Gastroesophageal sphincter (tissue), 4 donors: ENCODE measurements at regions not wholly inside any gene's neighbourhood (a gene's known extent, or its start where the extent isn't known, plus 50 kb on each side); places are given as distances from the start of the nearest gene placed in this dataset.
A peak's percentile ranks its signal among the peaks of the same experiment; 100 is the strongest.

Source experiments
- ATAC-seq: fragments of 150-250 bp; one replicate; pipeline ENCODE4 v1.9.1; 2016; ENCODE audit warnings: mild to moderate bottlenecking, moderate library complexity
- H3K27ac ChIP-seq, 4 donors: fragments of 200-600 bp; sonication (generic) in 3 of 4; 1 replicate in 3 of 4; 2 replicates in 1 of 4; pipeline ENCODE4 v1.5.1; 2016 to 2019
- H3K27me3 ChIP-seq: fragments of 200-600 bp; sonication (generic); one replicate; pipeline ENCODE4 v1.5.1; 2019
- H3K36me3 ChIP-seq, 2 donors: fragments of 200-600 bp; sonication (generic); one replicate each; pipeline ENCODE4 v1.5.1; 2019; ENCODE audit warnings: control low read depth in 1 of 2
- H3K4me1 ChIP-seq, 3 donors: fragments of 200-600 bp; sonication (generic); 1 replicate in 2 of 3; 2 replicates in 1 of 3; pipeline ENCODE4 v1.5.1; 2016 to 2019; ENCODE audit warnings: control low read depth in 2 of 3
- H3K4me3 ChIP-seq, 2 donors: fragments of 200-600 bp; sonication (generic); one replicate each; pipeline ENCODE4 v1.5.1; 2019; ENCODE audit warnings: mild to moderate bottlenecking in 1 of 2, moderate library complexity in 1 of 2
- H3K9me3 ChIP-seq, 3 donors: fragments of 200-600 bp; sonication (generic); one replicate each; pipeline ENCODE4 v1.5.1; 2017 to 2019; ENCODE audit warnings: control low read depth in 2 of 3
- EP300 ChIP-seq: sonication (generic); formaldehyde crosslinking; IDR thresholded peaks from one replicate; pipeline ENCODE4 v1.6.1; 2017; ENCODE audit warnings: antibody characterized with exemption, mild to moderate bottlenecking
- POLR2A ChIP-seq, 2 donors: fragments of 450-650 bp; IDR thresholded peaks; one replicate each; pipeline ENCODE4 v1.6.1; 2017; ENCODE audit warnings: antibody characterized with exemption in 2 of 2, mild to moderate bottlenecking in 2 of 2, moderate library complexity in 1 of 2
- POLR2AphosphoS5 ChIP-seq: sonication (generic); formaldehyde crosslinking; IDR thresholded peaks from one replicate; pipeline ENCODE4 v1.6.1; 2017; ENCODE audit warnings: antibody characterized with exemption
- WGBS, 2 donors: methylation state at CpG; one replicate each; pipeline ENCODE4 v1.1.5; 2018; ENCODE audit warnings: low coverage in 1 of 2; 5-methylcytosine and 5-hydroxymethylcytosine counted together
- TF ChIP-seq, protein P1 (sequence below), 4 experiments: fragments of 200-600 bp in 2 of 4; fragments of 450-650 bp in 2 of 4; sonication (generic) in 1 of 4; IDR thresholded peaks; one replicate each; pipeline ENCODE4 v1.5.1; 2017 to 2019; ENCODE audit warnings: antibody characterized with exemption in 4 of 4, mild to moderate bottlenecking in 2 of 4, moderate library complexity in 2 of 4

DNA sequence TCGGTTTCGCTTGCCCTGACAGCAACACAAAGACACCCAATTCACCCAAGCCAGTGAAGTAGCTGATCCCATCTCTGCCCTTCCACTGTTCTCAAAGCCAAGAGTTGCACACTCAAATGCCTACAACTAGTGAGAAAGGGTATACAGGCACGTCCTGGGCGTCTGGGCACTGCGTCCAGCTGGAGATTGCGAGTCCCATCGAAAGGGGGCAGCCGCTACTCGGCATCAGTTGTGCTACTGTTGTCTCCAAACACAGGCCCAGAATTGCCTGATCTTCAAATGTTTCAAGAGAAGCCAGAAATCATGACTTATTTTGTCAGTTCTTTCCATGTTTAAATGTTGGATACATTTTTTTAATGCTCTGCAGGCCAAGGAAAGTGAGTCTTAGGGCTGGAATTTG is 487.8 kb downstream of the BCOR start:
- TF ChIP-seq, protein P1, sequence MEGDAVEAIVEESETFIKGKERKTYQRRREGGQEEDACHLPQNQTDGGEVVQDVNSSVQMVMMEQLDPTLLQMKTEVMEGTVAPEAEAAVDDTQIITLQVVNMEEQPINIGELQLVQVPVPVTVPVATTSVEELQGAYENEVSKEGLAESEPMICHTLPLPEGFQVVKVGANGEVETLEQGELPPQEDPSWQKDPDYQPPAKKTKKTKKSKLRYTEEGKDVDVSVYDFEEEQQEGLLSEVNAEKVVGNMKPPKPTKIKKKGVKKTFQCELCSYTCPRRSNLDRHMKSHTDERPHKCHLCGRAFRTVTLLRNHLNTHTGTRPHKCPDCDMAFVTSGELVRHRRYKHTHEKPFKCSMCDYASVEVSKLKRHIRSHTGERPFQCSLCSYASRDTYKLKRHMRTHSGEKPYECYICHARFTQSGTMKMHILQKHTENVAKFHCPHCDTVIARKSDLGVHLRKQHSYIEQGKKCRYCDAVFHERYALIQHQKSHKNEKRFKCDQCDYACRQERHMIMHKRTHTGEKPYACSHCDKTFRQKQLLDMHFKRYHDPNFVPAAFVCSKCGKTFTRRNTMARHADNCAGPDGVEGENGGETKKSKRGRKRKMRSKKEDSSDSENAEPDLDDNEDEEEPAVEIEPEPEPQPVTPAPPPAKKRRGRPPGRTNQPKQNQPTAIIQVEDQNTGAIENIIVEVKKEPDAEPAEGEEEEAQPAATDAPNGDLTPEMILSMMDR (IDR thresholded peaks at IDR 0.05): no peak
- no peak for TF ChIP-seq POLR2A (IDR thresholded peaks at IDR 0.05)
- no peak for TF ChIP-seq EP300
- TF ChIP-seq POLR2AphosphoS5: no peak
- 80% methylated on average over 1 of the region's 9 CpGs; no CpG with 5 or more reads in 1 of the 2 donors for WGBS, 2 donors
- ATAC-seq: no peak
- no peaks in the 10 kb centered on the region for H3K9me3 ChIP-seq
- no peaks in the 10 kb centered on the region for H3K36me3 ChIP-seq
- H3K27ac ChIP-seq: no peak overlapping the region
- no peaks in the 10 kb centered on the region for H3K27me3 ChIP-seq
- peaks cover 0 to 11% (median 3%) of the 10 kb centered on the region in 3 donors for H3K4me1 ChIP-seq
- H3K4me3 ChIP-seq: no peak overlapping the region

DNA sequence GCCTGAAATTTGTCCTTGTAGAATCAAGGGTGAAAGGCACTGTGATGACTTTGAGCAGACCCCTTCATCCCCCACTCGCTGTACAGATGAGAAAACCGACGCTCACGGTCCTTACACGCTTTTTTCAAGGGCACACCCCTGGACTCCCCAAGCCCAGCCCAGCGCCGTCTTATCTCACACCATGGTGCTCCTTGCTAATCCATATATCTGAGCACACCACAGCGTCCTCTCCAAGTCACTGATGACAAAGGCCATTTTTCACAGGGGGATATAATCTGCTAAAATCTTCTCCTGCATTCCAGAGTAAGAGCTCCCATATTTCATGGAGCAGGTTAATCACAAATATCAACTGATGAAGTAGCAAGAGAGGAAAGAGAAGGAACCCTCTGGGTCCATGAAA is 486.3 kb downstream of the BCOR start:
- no peak overlapping the region for H3K4me3 ChIP-seq
- H3K36me3 ChIP-seq: no peaks in the 10 kb centered on the region
- 77% methylated on average over 8 of the region's 8 CpGs; no CpG with 5 or more reads in 1 of the 2 donors for WGBS, 2 donors
- H3K4me1 ChIP-seq: peaks cover 0 to 11% (median 3%) of the 10 kb centered on the region in 3 donors
- TF ChIP-seq POLR2AphosphoS5 (no peak), EP300 (no peak), POLR2A (IDR thresholded peaks at IDR 0.05) (no peak)
- TF ChIP-seq, protein P1 (IDR thresholded peaks at IDR 0.05): no peak
- H3K27ac ChIP-seq: no peak overlapping the region
- H3K9me3 ChIP-seq: no peaks in the 10 kb centered on the region
- ATAC-seq: no peak
- H3K27me3 ChIP-seq: no peaks in the 10 kb centered on the region

GRCh38 chrX:39613482-39613995 is 484.2 kb downstream of the BCOR start:
- Histone ChIP-seq H3K4me1 (peaks cover 0 to 11% (median 3%) of the 10 kb centered on the region in 3 donors), H3K4me3 (peak overlapping the region; percentile 15 to 38), H3K9me3 (no peaks in the 10 kb centered on the region), H3K27me3 (no peaks in the 10 kb centered on the region), H3K36me3 (no peaks in the 10 kb centered on the region), H3K27ac (no peak overlapping the region)
- no peak for TF ChIP-seq POLR2AphosphoS5
- TF ChIP-seq, protein P1 (IDR thresholded peaks at IDR 0.05): no peak
- no peak for TF ChIP-seq EP300
- no peak for TF ChIP-seq POLR2A (IDR thresholded peaks at IDR 0.05)
- 0% methylated on average over 1 of the region's 33 CpGs; no CpG with 5 or more reads in 1 of the 2 donors for WGBS, 2 donors
- peak; percentile 35 for ATAC-seq

DNA sequence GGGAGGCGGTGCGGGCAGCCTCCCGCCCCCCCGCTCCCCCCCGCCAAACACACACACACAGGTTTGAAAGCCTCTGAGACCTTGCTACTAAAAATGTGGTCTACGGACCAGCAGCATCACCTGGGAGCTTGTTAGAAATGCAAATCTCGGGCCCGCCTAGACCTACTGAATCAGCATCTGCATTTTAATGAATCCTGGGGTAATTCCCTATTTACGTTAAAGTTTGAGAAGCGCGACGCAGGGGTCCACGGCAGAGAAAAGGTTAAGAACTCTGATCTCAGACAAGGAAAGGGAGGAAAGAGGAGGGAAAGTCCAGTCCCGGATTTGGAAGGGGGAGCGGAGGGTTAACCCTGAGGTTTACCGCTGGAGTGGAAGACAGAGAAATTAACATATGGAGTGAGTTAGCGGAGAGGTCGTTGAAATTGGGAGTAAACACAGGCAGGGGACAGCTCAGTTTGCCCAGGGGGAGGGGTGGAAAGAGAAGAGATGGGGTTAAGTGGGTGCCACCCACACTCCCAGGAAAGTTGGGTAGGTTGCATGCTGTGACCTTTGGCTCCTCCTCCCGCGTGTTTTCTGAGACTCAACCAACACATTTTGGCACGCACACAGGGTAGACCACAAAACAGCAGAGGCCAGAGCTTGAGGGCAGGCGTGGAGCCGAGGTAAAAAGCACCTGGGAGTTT is 483.6 kb downstream of the BCOR start:
- Histone ChIP-seq H3K27me3 (no peaks in the 10 kb centered on the region), H3K4me3 (peak overlapping the region in 1 of 2 donors; percentile 38), H3K4me1 (peaks cover 0 to 11% (median 3%) of the 10 kb centered on the region in 3 donors), H3K27ac (no peak overlapping the region), H3K9me3 (no peaks in the 10 kb centered on the region), H3K36me3 (no peaks in the 10 kb centered on the region)
- TF ChIP-seq POLR2AphosphoS5 (no peak), EP300 (no peak), POLR2A (IDR thresholded peaks at IDR 0.05) (no peak)
- TF ChIP-seq, protein P1 (IDR thresholded peaks at IDR 0.05): no peak
- ATAC-seq: no peak
- WGBS, 2 donors: 19 to 43% methylated on average over 6 to 11 of the region's 23 CpGs

- ATAC-seq: no peak
- no peak for TF ChIP-seq POLR2A (IDR thresholded peaks at IDR 0.05)
- TF ChIP-seq, protein P1 (IDR thresholded peaks at IDR 0.05): no peak
- H3K4me3 ChIP-seq: no peak overlapping the region
- H3K36me3 ChIP-seq: no peaks in the 10 kb centered on the region
- 58% methylated on average over 2 of the region's 4 CpGs; no CpG with 5 or more reads in 1 of the 2 donors for WGBS, 2 donors
- H3K27me3 ChIP-seq: no peaks in the 10 kb centered on the region
- H3K4me1 ChIP-seq: peaks cover 0 to 11% (median 3%) of the 10 kb centered on the region in 3 donors
- no peaks in the 10 kb centered on the region for H3K9me3 ChIP-seq
- H3K27ac ChIP-seq: no peak overlapping the region
Measured at GRCh38 chrX:39614680-39614998, 483.1 kb downstream of the BCOR start.
